ENCODE measurements at regions not wholly inside any gene's neighbourhood (a gene's known extent, or its start where the extent isn't known, plus 50 kb on each side); places are given as distances from the start of the nearest gene placed in this dataset.

- no peak overlapping the region for H4K8ac ChIP-seq (ENCODE audit: low read depth, low read length)
Measured at GRCh38 chr10:78928330-78928729, 140.4 kb upstream of the ZMIZ1 start.

GRCh38 chr10:78929541-78929940, 139.2 kb upstream of the ZMIZ1 start:
- Histone ChIP-seq H2AK5ac (ENCODE audit: low read length) (no peak overlapping the region), H3K4me2 (ENCODE audit: low read length) (no peak overlapping the region), H4K5ac (ENCODE audit: low read length) (no peak overlapping the region), H3K27me3 (ENCODE audit: insufficient read depth, low read length, poor library complexity) (no peaks in the 10 kb centered on the region), H2BK120ac (ENCODE audit: low read depth, low read length) (no peak overlapping the region), H3K4me3 (ENCODE audit: low read length) (no peak overlapping the region), H3K79me2 (ENCODE audit: control insufficient read depth, insufficient read depth, low read length) (no peaks in the 10 kb centered on the region), H3K23ac (ENCODE audit: low read length) (no peak overlapping the region), H3K36me3 (ENCODE audit: control insufficient read depth, insufficient read depth, low read length) (no peaks in the 10 kb centered on the region), H4K8ac (ENCODE audit: low read depth, low read length) (no peak overlapping the region), H3K4me1 (ENCODE audit: control insufficient read depth, low read depth, low read length) (peaks cover 11% of the 10 kb centered on the region), H3K56ac (ENCODE audit: low read length) (no peak overlapping the region), H3K4ac (ENCODE audit: low read depth, low read length) (no peak overlapping the region), H2BK5ac (ENCODE audit: low read length) (no peak overlapping the region), H3K9ac (ENCODE audit: low read length) (no peak overlapping the region), H3K79me1 (ENCODE audit: low read length) (no peaks in the 10 kb centered on the region), H3K18ac (ENCODE audit: low read length) (no peak overlapping the region), H3K27ac (ENCODE audit: low read depth, low read length) (no peak overlapping the region), H2BK15ac (replicated peaks; ENCODE audit: low read depth) (no peak overlapping the region)
- DNase-seq = no peak
- WGBS (ENCODE audit: extremely low coverage, insufficient coverage, low lambda C conversion rate) = no CpG with 5 or more reads among the region's 1 CpG

More at GRCh38 chr10:78928330-78928729, 140.4 kb upstream of the ZMIZ1 start:
- Histone ChIP-seq H2BK5ac (ENCODE audit: low read length) (no peak overlapping the region), H3K27ac (ENCODE audit: low read depth, low read length) (no peak overlapping the region), H2BK15ac (replicated peaks; ENCODE audit: low read depth) (no peak overlapping the region), H3K4ac (ENCODE audit: low read depth, low read length) (no peak overlapping the region), H3K79me1 (ENCODE audit: low read length) (no peaks in the 10 kb centered on the region), H3K27me3 (ENCODE audit: insufficient read depth, low read length, poor library complexity) (no peaks in the 10 kb centered on the region), H3K36me3 (ENCODE audit: control insufficient read depth, insufficient read depth, low read length) (no peaks in the 10 kb centered on the region), H2BK120ac (ENCODE audit: low read depth, low read length) (no peak overlapping the region), H3K56ac (ENCODE audit: low read length) (no peak overlapping the region), H4K5ac (ENCODE audit: low read length) (no peak overlapping the region), H3K18ac (ENCODE audit: low read length) (no peak overlapping the region), H2AK5ac (ENCODE audit: low read length) (no peak overlapping the region), H3K4me2 (ENCODE audit: low read length) (no peak overlapping the region), H3K79me2 (ENCODE audit: control insufficient read depth, insufficient read depth, low read length) (no peaks in the 10 kb centered on the region), H3K4me1 (ENCODE audit: control insufficient read depth, low read depth, low read length) (peaks cover 15% of the 10 kb centered on the region), H3K9ac (ENCODE audit: low read length) (no peak overlapping the region), H3K23ac (ENCODE audit: low read length) (no peak overlapping the region), H3K4me3 (ENCODE audit: low read length) (no peak overlapping the region)
- WGBS (ENCODE audit: extremely low coverage, insufficient coverage, low lambda C conversion rate) = no CpG with 5 or more reads among the region's 3 CpGs
- no peak for DNase-seq

GRCh38 chr10:78931321-78932053, 137.3 kb upstream of the ZMIZ1 start:
- Histone ChIP-seq H3K79me2 (ENCODE audit: control insufficient read depth, insufficient read depth, low read length) (no peaks in the 10 kb centered on the region), H3K4ac (ENCODE audit: low read depth, low read length) (no peak overlapping the region), H3K36me3 (ENCODE audit: control insufficient read depth, insufficient read depth, low read length) (no peaks in the 10 kb centered on the region), H3K18ac (ENCODE audit: low read length) (no peak overlapping the region), H2BK15ac (replicated peaks; ENCODE audit: low read depth) (no peak overlapping the region), H3K27me3 (ENCODE audit: insufficient read depth, low read length, poor library complexity) (no peaks in the 10 kb centered on the region), H4K8ac (ENCODE audit: low read depth, low read length) (no peak overlapping the region), H3K23ac (ENCODE audit: low read length) (no peak overlapping the region), H3K79me1 (ENCODE audit: low read length) (no peaks in the 10 kb centered on the region), H3K27ac (ENCODE audit: low read depth, low read length) (no peak overlapping the region), H2BK5ac (ENCODE audit: low read length) (no peak overlapping the region), H3K4me3 (ENCODE audit: low read length) (no peak overlapping the region), H3K4me1 (ENCODE audit: control insufficient read depth, low read depth, low read length) (peaks cover 11% of the 10 kb centered on the region), H3K9ac (ENCODE audit: low read length) (no peak overlapping the region), H3K56ac (ENCODE audit: low read length) (no peak overlapping the region), H2BK120ac (ENCODE audit: low read depth, low read length) (no peak overlapping the region), H3K4me2 (ENCODE audit: low read length) (no peak overlapping the region), H2AK5ac (ENCODE audit: low read length) (no peak overlapping the region), H4K5ac (ENCODE audit: low read length) (no peak overlapping the region)
- WGBS (ENCODE audit: extremely low coverage, insufficient coverage, low lambda C conversion rate) = no CpG with 5 or more reads among the region's 21 CpGs
- peak; percentile 60 for DNase-seq

- H3K79me1 ChIP-seq (ENCODE audit: low read length) = no peaks in the 10 kb centered on the region
- H3K18ac ChIP-seq (ENCODE audit: low read length) = no peak overlapping the region
- H3K36me3 ChIP-seq (ENCODE audit: control insufficient read depth, insufficient read depth, low read length) = no peaks in the 10 kb centered on the region
- H3K4me3 ChIP-seq (ENCODE audit: low read length) = no peak overlapping the region
- no peak overlapping the region for H3K27ac ChIP-seq (ENCODE audit: low read depth, low read length)
- WGBS (ENCODE audit: extremely low coverage, insufficient coverage, low lambda C conversion rate) = no CpG with 5 or more reads among the region's 2 CpGs
- H3K79me2 ChIP-seq (ENCODE audit: control insufficient read depth, insufficient read depth, low read length) = no peaks in the 10 kb centered on the region
- no peak overlapping the region for H3K9ac ChIP-seq (ENCODE audit: low read length)
- peak overlapping the region; percentile 67 for H2AK5ac ChIP-seq (ENCODE audit: low read length)
- peaks cover 11% of the 10 kb centered on the region for H3K4me1 ChIP-seq (ENCODE audit: control insufficient read depth, low read depth, low read length)
- H2BK5ac ChIP-seq (ENCODE audit: low read length) = no peak overlapping the region
- H3K4ac ChIP-seq (ENCODE audit: low read depth, low read length) = no peak overlapping the region
- H3K23ac ChIP-seq (ENCODE audit: low read length) = no peak overlapping the region
- DNase-seq = no peak
- no peak overlapping the region for H4K5ac ChIP-seq (ENCODE audit: low read length)
- H3K27me3 ChIP-seq (ENCODE audit: insufficient read depth, low read length, poor library complexity) = no peaks in the 10 kb centered on the region
- no peak overlapping the region for H3K4me2 ChIP-seq (ENCODE audit: low read length)
- H4K8ac ChIP-seq (ENCODE audit: low read depth, low read length) = no peak overlapping the region
- H2BK15ac ChIP-seq (replicated peaks; ENCODE audit: low read depth) = no peak overlapping the region
- no peak overlapping the region for H2BK120ac ChIP-seq (ENCODE audit: low read depth, low read length)
- H3K56ac ChIP-seq (ENCODE audit: low read length) = no peak overlapping the region
Measured at GRCh38 chr10:78932054-78932386, 136.7 kb upstream of the ZMIZ1 start.

GRCh38 chr10:78932861-78933260, 135.9 kb upstream of the ZMIZ1 start:
- no peak overlapping the region for H2BK120ac ChIP-seq (ENCODE audit: low read depth, low read length)
- no peak overlapping the region for H2AK5ac ChIP-seq (ENCODE audit: low read length)
- H3K4me1 ChIP-seq (ENCODE audit: control insufficient read depth, low read depth, low read length) = peaks cover 12% of the 10 kb centered on the region
- no peak overlapping the region for H3K4me2 ChIP-seq (ENCODE audit: low read length)
- no peaks in the 10 kb centered on the region for H3K79me1 ChIP-seq (ENCODE audit: low read length)
- H4K8ac ChIP-seq (ENCODE audit: low read depth, low read length) = no peak overlapping the region
- no peaks in the 10 kb centered on the region for H3K27me3 ChIP-seq (ENCODE audit: insufficient read depth, low read length, poor library complexity)
- H2BK15ac ChIP-seq (replicated peaks; ENCODE audit: low read depth) = no peak overlapping the region
- WGBS (ENCODE audit: extremely low coverage, insufficient coverage, low lambda C conversion rate) = no CpG with 5 or more reads among the region's 9 CpGs
- H3K9ac ChIP-seq (ENCODE audit: low read length) = no peak overlapping the region
- H3K23ac ChIP-seq (ENCODE audit: low read length) = no peak overlapping the region
- no peak for DNase-seq
- H3K4me3 ChIP-seq (ENCODE audit: low read length) = no peak overlapping the region
- no peaks in the 10 kb centered on the region for H3K79me2 ChIP-seq (ENCODE audit: control insufficient read depth, insufficient read depth, low read length)
- no peak overlapping the region for H2BK5ac ChIP-seq (ENCODE audit: low read length)
- no peak overlapping the region for H3K27ac ChIP-seq (ENCODE audit: low read depth, low read length)
- H4K5ac ChIP-seq (ENCODE audit: low read length) = no peak overlapping the region
- no peak overlapping the region for H3K4ac ChIP-seq (ENCODE audit: low read depth, low read length)
- no peak overlapping the region for H3K56ac ChIP-seq (ENCODE audit: low read length)
- H3K36me3 ChIP-seq (ENCODE audit: control insufficient read depth, insufficient read depth, low read length) = no peaks in the 10 kb centered on the region
- no peak overlapping the region for H3K18ac ChIP-seq (ENCODE audit: low read length)

All from mesendoderm (in vitro differentiated cells).